Ishikawa (cell line): ENCODE measurements at regions not wholly inside any gene's neighbourhood (a gene's known extent, or its start where the extent isn't known, plus 50 kb on each side); places are given as distances from the start of the nearest gene placed in this dataset.

Experiments
- CEBPB ChIP-seq: IDR thresholded peaks from 2 replicates; pipeline ENCODE4 v1.6.1; 2012
- CREB1 ChIP-seq: IDR thresholded peaks from 2 replicates; pipeline ENCODE4 v1.6.1; 2012; ENCODE audit warnings: low read depth
- EGR1 ChIP-seq: IDR thresholded peaks from 2 replicates; pipeline ENCODE4 v1.6.1; 2012
- EP300 ChIP-seq: IDR thresholded peaks from 2 replicates; pipeline ENCODE4 v1.6.1; 2012; ENCODE audit warnings: borderline replicate concordance
- FOXM1 ChIP-seq: IDR thresholded peaks from 2 replicates; pipeline ENCODE4 v1.6.1; 2012; ENCODE audit warnings: low read depth, borderline replicate concordance
- MAX ChIP-seq: IDR thresholded peaks from 2 replicates; pipeline ENCODE4 v1.6.1; 2012
- NFIC ChIP-seq: IDR thresholded peaks from 2 replicates; pipeline ENCODE4 v1.6.1; 2012
- RAD21 ChIP-seq: IDR thresholded peaks from 2 replicates; pipeline ENCODE4 v1.6.1; 2012; ENCODE audit warnings: low read depth
- REST ChIP-seq: IDR thresholded peaks from 2 replicates; pipeline ENCODE4 v1.6.1; 2012; ENCODE audit warnings: low read depth, mild to moderate bottlenecking
- TAF1 ChIP-seq: IDR thresholded peaks from 2 replicates; pipeline ENCODE4 v1.6.1; 2012; ENCODE audit warnings: low read depth, mild to moderate bottlenecking
- TCF12 ChIP-seq: IDR thresholded peaks from 2 replicates; pipeline ENCODE4 v1.6.1; 2012; ENCODE audit warnings: low read depth
- TEAD4 ChIP-seq: IDR thresholded peaks from 2 replicates; pipeline ENCODE4 v1.6.1; 2012
- USF1 ChIP-seq: IDR thresholded peaks from 2 replicates; pipeline ENCODE4 v1.6.1; 2012
- YY1 ChIP-seq: IDR thresholded peaks from 2 replicates; pipeline ENCODE4 v1.6.1; 2012; ENCODE audit warnings: low read depth
- ZBTB7A ChIP-seq: IDR thresholded peaks from 2 replicates; pipeline ENCODE4 v1.6.1; 2012; ENCODE audit warnings: low read depth

- TF ChIP-seq RAD21 (no peak), CREB1 (no peak), NFIC (no peak), REST (no peak), CEBPB (no peak), EGR1 (no peak), TAF1 (no peak), EP300 (no peak), USF1 (no peak), MAX (no peak), TEAD4 (no peak), ZBTB7A (no peak), YY1 (no peak)
Observed at GRCh38 chr1:220954321-220955075, 75.3 kb downstream of the HLX start.

- no peak for TF ChIP-seq EGR1
Observed at GRCh38 chr1:220955116-220955515, 75.9 kb downstream of the HLX start.

GRCh38 chr1:220956501-220957232 is 77.4 kb downstream of the HLX start:
- TF ChIP-seq RAD21 (no peak), CREB1 (no peak), YY1 (no peak), CEBPB (no peak)

GRCh38 chr1:220957233-220957605 is 78.0 kb downstream of the HLX start:
- TF ChIP-seq USF1: no peak
- no peak for TF ChIP-seq MAX
- no peak for TF ChIP-seq RAD21
- no peak for TF ChIP-seq TCF12
- no peak for TF ChIP-seq CEBPB
- TF ChIP-seq TEAD4: no peak
- TF ChIP-seq EGR1: no peak
- no peak for TF ChIP-seq ZBTB7A
- no peak for TF ChIP-seq YY1
- no peak for TF ChIP-seq NFIC
- no peak for TF ChIP-seq FOXM1
- TF ChIP-seq REST: no peak
- no peak for TF ChIP-seq TAF1
- no peak for TF ChIP-seq EP300
- TF ChIP-seq CREB1: no peak

- TF ChIP-seq EGR1 (no peak), CREB1 (no peak), RAD21 (no peak), MAX (no peak)
Observed at GRCh38 chr1:220958234-220958633, 79.0 kb downstream of the HLX start.

GRCh38 chr1:220962031-220962751 is 82.9 kb downstream of the HLX start:
- no peak for TF ChIP-seq CEBPB
- no peak for TF ChIP-seq REST
- TF ChIP-seq TCF12: no peak
- TF ChIP-seq TEAD4: no peak
- no peak for TF ChIP-seq ZBTB7A
- TF ChIP-seq RAD21: no peak
- no peak for TF ChIP-seq EGR1
- no peak for TF ChIP-seq CREB1
- TF ChIP-seq MAX: no peak
- TF ChIP-seq USF1: no peak
- no peak for TF ChIP-seq TAF1
- no peak for TF ChIP-seq EP300
- no peak for TF ChIP-seq NFIC
- TF ChIP-seq YY1: no peak
- no peak for TF ChIP-seq FOXM1
